ENCODE measurements at regions not wholly inside any gene's neighbourhood (a gene's known extent, or its start where the extent isn't known, plus 50 kb on each side); places are given as distances from the start of the nearest gene placed in this dataset.

- no peak for TF ChIP-seq POLR2AphosphoS5 (IDR thresholded peaks at IDR 0.05; ENCODE audit: insufficient read depth, low read depth, low read length)
- TF ChIP-seq, protein P1, sequence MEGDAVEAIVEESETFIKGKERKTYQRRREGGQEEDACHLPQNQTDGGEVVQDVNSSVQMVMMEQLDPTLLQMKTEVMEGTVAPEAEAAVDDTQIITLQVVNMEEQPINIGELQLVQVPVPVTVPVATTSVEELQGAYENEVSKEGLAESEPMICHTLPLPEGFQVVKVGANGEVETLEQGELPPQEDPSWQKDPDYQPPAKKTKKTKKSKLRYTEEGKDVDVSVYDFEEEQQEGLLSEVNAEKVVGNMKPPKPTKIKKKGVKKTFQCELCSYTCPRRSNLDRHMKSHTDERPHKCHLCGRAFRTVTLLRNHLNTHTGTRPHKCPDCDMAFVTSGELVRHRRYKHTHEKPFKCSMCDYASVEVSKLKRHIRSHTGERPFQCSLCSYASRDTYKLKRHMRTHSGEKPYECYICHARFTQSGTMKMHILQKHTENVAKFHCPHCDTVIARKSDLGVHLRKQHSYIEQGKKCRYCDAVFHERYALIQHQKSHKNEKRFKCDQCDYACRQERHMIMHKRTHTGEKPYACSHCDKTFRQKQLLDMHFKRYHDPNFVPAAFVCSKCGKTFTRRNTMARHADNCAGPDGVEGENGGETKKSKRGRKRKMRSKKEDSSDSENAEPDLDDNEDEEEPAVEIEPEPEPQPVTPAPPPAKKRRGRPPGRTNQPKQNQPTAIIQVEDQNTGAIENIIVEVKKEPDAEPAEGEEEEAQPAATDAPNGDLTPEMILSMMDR (IDR thresholded peaks at IDR 0.05; ENCODE audit: extremely low read depth in 1 of 2, insufficient read depth in 1 of 2, low read depth in 1 of 2, low read length in 2 of 2) = no peak
- no peak for TF ChIP-seq FOS (IDR thresholded peaks at IDR 0.05; ENCODE audit: borderline replicate concordance, insufficient read depth, low read length)
- TF ChIP-seq, protein P2, sequence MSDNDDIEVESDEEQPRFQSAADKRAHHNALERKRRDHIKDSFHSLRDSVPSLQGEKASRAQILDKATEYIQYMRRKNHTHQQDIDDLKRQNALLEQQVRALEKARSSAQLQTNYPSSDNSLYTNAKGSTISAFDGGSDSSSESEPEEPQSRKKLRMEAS (IDR thresholded peaks at IDR 0.05; ENCODE audit: insufficient read depth, insufficient read length) = no peak
- no peak for TF ChIP-seq MYC (IDR thresholded peaks at IDR 0.05; ENCODE audit: low read depth, low read length)
Measured at GRCh38 chr5:64018966-64019365, 56.7 kb upstream of the HTR1A start.
